ENCODE measurements at regions not wholly inside any gene's neighbourhood (a gene's known extent, or its start where the extent isn't known, plus 50 kb on each side); places are given as distances from the start of the nearest gene placed in this dataset.

- TF ChIP-seq CTCF (optimal IDR thresholded peaks at IDR 0.05 in 1 of 3, IDR thresholded peaks at IDR 0.05 in 1 of 3, conservative IDR thresholded peaks at IDR 0.05 in 1 of 3; ENCODE audit: extremely low read depth in 1 of 3, insufficient read depth in 2 of 3, low read length in 3 of 3) (no peak), EZH2 (IDR thresholded peaks at IDR 0.05; ENCODE audit: low read length) (no peak)
These were observed 675.6 kb upstream of the POT1 start for GRCh38 chr7:125605241-125605640.

Data from keratinocyte (primary cell).